GM23338 (cell line): ENCODE measurements at regions not wholly inside any gene's neighbourhood (a gene's known extent, or its start where the extent isn't known, plus 50 kb on each side); places are given as distances from the start of the nearest gene placed in this dataset.

Experiments
- EZH2 ChIP-seq: fragments of 200-600 bp; sonication (generic); IDR thresholded peaks from one replicate; pipeline ENCODE4 v1.8.0; 2017; ENCODE audit warnings: antibody characterized with exemption, mild to moderate bottlenecking, low read depth; ENCODE audit not compliant: unreplicated experiment
- JUNB ChIP-seq: IDR thresholded peaks from one replicate; pipeline ENCODE4 v1.6.1; 2016; ENCODE audit warnings: antibody characterized with exemption; ENCODE audit not compliant: unreplicated experiment
- POLR2AphosphoS5 ChIP-seq: IDR thresholded peaks from 2 replicates; pipeline ENCODE4 v1.6.1; 2016; ENCODE audit warnings: antibody characterized with exemption, low read depth
- REST ChIP-seq: IDR thresholded peaks from one replicate; pipeline ENCODE4 v1.6.1; 2018; ENCODE audit warnings: antibody characterized with exemption; ENCODE audit not compliant: unreplicated experiment
- STAT1 ChIP-seq: IDR thresholded peaks from one replicate; pipeline ENCODE4 v1.6.1; 2016; ENCODE audit warnings: antibody characterized with exemption; ENCODE audit not compliant: unreplicated experiment
- TF ChIP-seq, protein P1 (sequence below), 2 experiments: fragments of 200-600 bp in 1 of 2; sonication (generic) in 1 of 2; conservative IDR thresholded peaks; 2 replicates each; pipeline versions ENCODE4 v1.5.1 to v1.6.1; 2016 to 2017; ENCODE audit warnings: antibody characterized with exemption in 2 of 2, low read depth in 2 of 2, mild to moderate bottlenecking in 2 of 2, moderate library complexity in 1 of 2

GRCh38 chr3:113057117-113057516 is 66.3 kb downstream of the GTPBP8 start:
- TF ChIP-seq, protein P1, sequence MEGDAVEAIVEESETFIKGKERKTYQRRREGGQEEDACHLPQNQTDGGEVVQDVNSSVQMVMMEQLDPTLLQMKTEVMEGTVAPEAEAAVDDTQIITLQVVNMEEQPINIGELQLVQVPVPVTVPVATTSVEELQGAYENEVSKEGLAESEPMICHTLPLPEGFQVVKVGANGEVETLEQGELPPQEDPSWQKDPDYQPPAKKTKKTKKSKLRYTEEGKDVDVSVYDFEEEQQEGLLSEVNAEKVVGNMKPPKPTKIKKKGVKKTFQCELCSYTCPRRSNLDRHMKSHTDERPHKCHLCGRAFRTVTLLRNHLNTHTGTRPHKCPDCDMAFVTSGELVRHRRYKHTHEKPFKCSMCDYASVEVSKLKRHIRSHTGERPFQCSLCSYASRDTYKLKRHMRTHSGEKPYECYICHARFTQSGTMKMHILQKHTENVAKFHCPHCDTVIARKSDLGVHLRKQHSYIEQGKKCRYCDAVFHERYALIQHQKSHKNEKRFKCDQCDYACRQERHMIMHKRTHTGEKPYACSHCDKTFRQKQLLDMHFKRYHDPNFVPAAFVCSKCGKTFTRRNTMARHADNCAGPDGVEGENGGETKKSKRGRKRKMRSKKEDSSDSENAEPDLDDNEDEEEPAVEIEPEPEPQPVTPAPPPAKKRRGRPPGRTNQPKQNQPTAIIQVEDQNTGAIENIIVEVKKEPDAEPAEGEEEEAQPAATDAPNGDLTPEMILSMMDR (conservative IDR thresholded peaks at IDR 0.05; ENCODE audit: low read depth in 2 of 2): no peak
- TF ChIP-seq JUNB (no peak), POLR2AphosphoS5 (no peak), REST (no peak), EZH2 (no peak), STAT1 (no peak)
